GM23338 (cell line): ENCODE measurements at regions not wholly inside any gene's neighbourhood (a gene's known extent, or its start where the extent isn't known, plus 50 kb on each side); places are given as distances from the start of the nearest gene placed in this dataset.

Experiments used
- ATAC-seq: fragments of 200-7000 bp; cut with Tn5 transposase; 3 replicates; pipeline ENCODE4 v1.9.1; 2020
- DNase-seq: peaks from one replicate; pipeline ENCODE4 v3.0.0-alpha.2; 2015; ENCODE audit warnings: low spot score
- H2AFZ ChIP-seq: fragments of 200-600 bp; sonication (generic); 2 replicates; pipeline ENCODE4 v1.8.0; 2016; ENCODE audit warnings: antibody characterized with exemption, mild to moderate bottlenecking, moderate library complexity
- H3F3A ChIP-seq: fragments of 200-600 bp; sonication (generic); replicated peaks from 2 replicates; pipeline ENCODE4 v1.8.0; 2017; ENCODE audit warnings: antibody characterized with exemption, mixed run types, low read depth
- H3K27ac ChIP-seq: fragments of 200-600 bp; sonication (generic); 2 replicates; pipeline ENCODE4 v1.6.1; 2016; ENCODE audit warnings: low read depth
- H3K27me3 ChIP-seq: fragments of 200-600 bp; sonication (generic); 2 replicates; pipeline ENCODE4 v1.8.0; 2016; ENCODE audit warnings: mild to moderate bottlenecking, mixed run types, moderate library complexity; ENCODE audit not compliant: insufficient read depth
- H3K36me3 ChIP-seq: fragments of 200-600 bp; sonication (generic); 2 replicates; pipeline ENCODE4 v1.8.0; 2016; ENCODE audit warnings: mild to moderate bottlenecking; ENCODE audit not compliant: insufficient read depth
- H3K4me1 ChIP-seq: fragments of 200-600 bp; sonication (generic); 2 replicates; pipeline ENCODE4 v1.8.0; 2016; ENCODE audit warnings: mild to moderate bottlenecking, moderate library complexity; ENCODE audit not compliant: insufficient read depth
- H3K4me2 ChIP-seq: fragments of 200-600 bp; sonication (generic); 2 replicates; pipeline ENCODE4 v1.7.1; 2017; ENCODE audit warnings: mixed run types
- H3K4me3 ChIP-seq: fragments of 200-600 bp; sonication (generic); 2 replicates; pipeline ENCODE4 v1.6.1; 2016; ENCODE audit warnings: mixed run types
- H3K79me2 ChIP-seq: fragments of 200-600 bp; sonication (generic); replicated peaks from 2 replicates; pipeline ENCODE4 v1.8.0; 2017; ENCODE audit warnings: mild to moderate bottlenecking; ENCODE audit not compliant: insufficient read depth
- H3K9me2 ChIP-seq: fragments of 200-600 bp; sonication (generic); 2 replicates; pipeline ENCODE4 v1.8.0; 2017; ENCODE audit not compliant: insufficient read depth
- H4K20me1 ChIP-seq: fragments of 200-600 bp; sonication (generic); replicated peaks from 2 replicates; pipeline ENCODE4 v1.8.0; 2017; ENCODE audit warnings: mild to moderate bottlenecking; ENCODE audit not compliant: insufficient read depth
- H3K27ac Mint-ChIP-seq: 2 replicates; pipeline ENCODE4 v1.8.0; 2020; ENCODE audit warnings: inconsistent platforms, mild to moderate bottlenecking, moderate library complexity, mixed read lengths
- H3K27me3 Mint-ChIP-seq: 3 replicates; pipeline ENCODE4 v1.8.0; 2022; ENCODE audit warnings: low read depth, mild to moderate bottlenecking, moderate library complexity, mixed read lengths, inconsistent platforms; ENCODE audit not compliant: insufficient read depth, poor library complexity
- H3K36me3 Mint-ChIP-seq: 3 replicates; pipeline ENCODE4 v1.8.0; 2021; ENCODE audit warnings: low read depth, mild to moderate bottlenecking, inconsistent platforms, moderate library complexity, mixed read lengths
- H3K4me1 Mint-ChIP-seq: 3 replicates; pipeline ENCODE4 v1.8.0; 2020; ENCODE audit warnings: mild to moderate bottlenecking, inconsistent platforms, mixed read lengths
- H3K4me3 Mint-ChIP-seq: 3 replicates; pipeline ENCODE4 v1.8.0; 2021; ENCODE audit warnings: moderate library complexity, mild to moderate bottlenecking, inconsistent platforms, mixed read lengths
- H3K9me3 Mint-ChIP-seq: 3 replicates; pipeline ENCODE4 v1.8.0; 2020; ENCODE audit warnings: moderate library complexity, mild to moderate bottlenecking, inconsistent platforms, mixed read lengths
- ETS1 ChIP-seq: IDR thresholded peaks from 2 replicates; pipeline ENCODE4 v1.6.1; 2016; ENCODE audit warnings: antibody characterized with exemption
- EZH2 ChIP-seq: fragments of 200-600 bp; sonication (generic); IDR thresholded peaks from one replicate; pipeline ENCODE4 v1.8.0; 2017; ENCODE audit warnings: antibody characterized with exemption, mild to moderate bottlenecking, low read depth; ENCODE audit not compliant: unreplicated experiment
- EZH2phosphoT487 ChIP-seq: fragments of 200-600 bp; sonication (generic); IDR thresholded peaks from one replicate; pipeline ENCODE4 v1.8.1; 2018; ENCODE audit warnings: antibody characterized with exemption; ENCODE audit not compliant: unreplicated experiment
- NANOG ChIP-seq: IDR thresholded peaks from 2 replicates; pipeline ENCODE4 v1.6.1; 2016; ENCODE audit warnings: antibody characterized with exemption, borderline replicate concordance
- POLR2AphosphoS5 ChIP-seq: IDR thresholded peaks from 2 replicates; pipeline ENCODE4 v1.6.1; 2016; ENCODE audit warnings: antibody characterized with exemption, low read depth
- REST ChIP-seq: IDR thresholded peaks from one replicate; pipeline ENCODE4 v1.6.1; 2018; ENCODE audit warnings: antibody characterized with exemption; ENCODE audit not compliant: unreplicated experiment
- STAT1 ChIP-seq: IDR thresholded peaks from one replicate; pipeline ENCODE4 v1.6.1; 2016; ENCODE audit warnings: antibody characterized with exemption; ENCODE audit not compliant: unreplicated experiment
- ZNF114 ChIP-seq: fragments of 250-450 bp; sonication (Bioruptor Pico); IDR thresholded peaks from 2 replicates; pipeline ENCODE4 v1.5.0; 2020; ENCODE audit warnings: mild to moderate bottlenecking, moderate library complexity
- ZNF331 ChIP-seq: fragments of 250-450 bp; sonication (Bioruptor Pico); IDR thresholded peaks from 2 replicates; pipeline ENCODE4 v1.5.0; 2020; ENCODE audit warnings: low read depth, mild to moderate bottlenecking, moderate library complexity
- TF ChIP-seq, protein P1 (sequence below): fragments of 250-450 bp; sonication (Bioruptor Pico); IDR thresholded peaks from 2 replicates; pipeline ENCODE4 v1.5.0; 2020; ENCODE audit warnings: mild to moderate bottlenecking, moderate library complexity

DNA sequence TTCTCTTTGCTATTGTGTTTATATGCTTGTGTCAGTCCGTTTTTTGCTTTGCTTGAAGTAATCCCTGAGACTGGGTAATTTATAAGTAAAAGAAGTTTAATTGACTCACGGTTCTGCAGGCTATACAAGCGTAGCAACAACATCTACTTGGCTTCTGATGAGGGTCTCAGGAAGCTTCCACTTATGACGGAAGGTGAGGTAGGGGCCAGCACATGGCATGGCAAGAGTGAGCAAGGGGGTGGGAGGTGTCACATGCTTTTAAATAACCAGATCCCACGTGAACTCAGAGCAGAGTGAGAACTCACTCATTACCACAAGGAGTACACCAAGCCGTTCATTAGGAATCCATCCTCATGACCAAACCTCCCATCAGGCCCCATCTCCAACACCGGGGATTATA is 540.3 kb downstream of the TDRD15 start:
- Histone ChIP-seq H3K4me1 (no peaks in the 10 kb centered on the region), H2AFZ (no peak overlapping the region), H3F3A (no peaks in the 10 kb centered on the region), H3K4me2 (no peak overlapping the region), H3K27me3 (no peaks in the 10 kb centered on the region), H3K36me3 (no peaks in the 10 kb centered on the region), H4K20me1 (no peaks in the 10 kb centered on the region), H3K27ac (no peak overlapping the region), H3K9me2 (no peaks in the 10 kb centered on the region; the same call in 1 of the 2 replicates), H3K79me2 (no peaks in the 10 kb centered on the region), H3K4me3 (no peak overlapping the region)
- H3K4me1 Mint-ChIP-seq: peaks cover 18% of the 10 kb centered on the region
- H3K4me3 Mint-ChIP-seq: no peak overlapping the region
- H3K27me3 Mint-ChIP-seq: peaks cover 3% of the 10 kb centered on the region
- no peak for DNase-seq
- TF ChIP-seq REST (no peak), ETS1 (no peak), ZNF331 (CRISPR knock-in tag) (no peak), NANOG (no peak), POLR2AphosphoS5 (no peak), EZH2phosphoT487 (no peak), ZNF114 (CRISPR knock-in tag) (no peak), EZH2 (no peak), STAT1 (no peak)
- TF ChIP-seq, protein P1, sequence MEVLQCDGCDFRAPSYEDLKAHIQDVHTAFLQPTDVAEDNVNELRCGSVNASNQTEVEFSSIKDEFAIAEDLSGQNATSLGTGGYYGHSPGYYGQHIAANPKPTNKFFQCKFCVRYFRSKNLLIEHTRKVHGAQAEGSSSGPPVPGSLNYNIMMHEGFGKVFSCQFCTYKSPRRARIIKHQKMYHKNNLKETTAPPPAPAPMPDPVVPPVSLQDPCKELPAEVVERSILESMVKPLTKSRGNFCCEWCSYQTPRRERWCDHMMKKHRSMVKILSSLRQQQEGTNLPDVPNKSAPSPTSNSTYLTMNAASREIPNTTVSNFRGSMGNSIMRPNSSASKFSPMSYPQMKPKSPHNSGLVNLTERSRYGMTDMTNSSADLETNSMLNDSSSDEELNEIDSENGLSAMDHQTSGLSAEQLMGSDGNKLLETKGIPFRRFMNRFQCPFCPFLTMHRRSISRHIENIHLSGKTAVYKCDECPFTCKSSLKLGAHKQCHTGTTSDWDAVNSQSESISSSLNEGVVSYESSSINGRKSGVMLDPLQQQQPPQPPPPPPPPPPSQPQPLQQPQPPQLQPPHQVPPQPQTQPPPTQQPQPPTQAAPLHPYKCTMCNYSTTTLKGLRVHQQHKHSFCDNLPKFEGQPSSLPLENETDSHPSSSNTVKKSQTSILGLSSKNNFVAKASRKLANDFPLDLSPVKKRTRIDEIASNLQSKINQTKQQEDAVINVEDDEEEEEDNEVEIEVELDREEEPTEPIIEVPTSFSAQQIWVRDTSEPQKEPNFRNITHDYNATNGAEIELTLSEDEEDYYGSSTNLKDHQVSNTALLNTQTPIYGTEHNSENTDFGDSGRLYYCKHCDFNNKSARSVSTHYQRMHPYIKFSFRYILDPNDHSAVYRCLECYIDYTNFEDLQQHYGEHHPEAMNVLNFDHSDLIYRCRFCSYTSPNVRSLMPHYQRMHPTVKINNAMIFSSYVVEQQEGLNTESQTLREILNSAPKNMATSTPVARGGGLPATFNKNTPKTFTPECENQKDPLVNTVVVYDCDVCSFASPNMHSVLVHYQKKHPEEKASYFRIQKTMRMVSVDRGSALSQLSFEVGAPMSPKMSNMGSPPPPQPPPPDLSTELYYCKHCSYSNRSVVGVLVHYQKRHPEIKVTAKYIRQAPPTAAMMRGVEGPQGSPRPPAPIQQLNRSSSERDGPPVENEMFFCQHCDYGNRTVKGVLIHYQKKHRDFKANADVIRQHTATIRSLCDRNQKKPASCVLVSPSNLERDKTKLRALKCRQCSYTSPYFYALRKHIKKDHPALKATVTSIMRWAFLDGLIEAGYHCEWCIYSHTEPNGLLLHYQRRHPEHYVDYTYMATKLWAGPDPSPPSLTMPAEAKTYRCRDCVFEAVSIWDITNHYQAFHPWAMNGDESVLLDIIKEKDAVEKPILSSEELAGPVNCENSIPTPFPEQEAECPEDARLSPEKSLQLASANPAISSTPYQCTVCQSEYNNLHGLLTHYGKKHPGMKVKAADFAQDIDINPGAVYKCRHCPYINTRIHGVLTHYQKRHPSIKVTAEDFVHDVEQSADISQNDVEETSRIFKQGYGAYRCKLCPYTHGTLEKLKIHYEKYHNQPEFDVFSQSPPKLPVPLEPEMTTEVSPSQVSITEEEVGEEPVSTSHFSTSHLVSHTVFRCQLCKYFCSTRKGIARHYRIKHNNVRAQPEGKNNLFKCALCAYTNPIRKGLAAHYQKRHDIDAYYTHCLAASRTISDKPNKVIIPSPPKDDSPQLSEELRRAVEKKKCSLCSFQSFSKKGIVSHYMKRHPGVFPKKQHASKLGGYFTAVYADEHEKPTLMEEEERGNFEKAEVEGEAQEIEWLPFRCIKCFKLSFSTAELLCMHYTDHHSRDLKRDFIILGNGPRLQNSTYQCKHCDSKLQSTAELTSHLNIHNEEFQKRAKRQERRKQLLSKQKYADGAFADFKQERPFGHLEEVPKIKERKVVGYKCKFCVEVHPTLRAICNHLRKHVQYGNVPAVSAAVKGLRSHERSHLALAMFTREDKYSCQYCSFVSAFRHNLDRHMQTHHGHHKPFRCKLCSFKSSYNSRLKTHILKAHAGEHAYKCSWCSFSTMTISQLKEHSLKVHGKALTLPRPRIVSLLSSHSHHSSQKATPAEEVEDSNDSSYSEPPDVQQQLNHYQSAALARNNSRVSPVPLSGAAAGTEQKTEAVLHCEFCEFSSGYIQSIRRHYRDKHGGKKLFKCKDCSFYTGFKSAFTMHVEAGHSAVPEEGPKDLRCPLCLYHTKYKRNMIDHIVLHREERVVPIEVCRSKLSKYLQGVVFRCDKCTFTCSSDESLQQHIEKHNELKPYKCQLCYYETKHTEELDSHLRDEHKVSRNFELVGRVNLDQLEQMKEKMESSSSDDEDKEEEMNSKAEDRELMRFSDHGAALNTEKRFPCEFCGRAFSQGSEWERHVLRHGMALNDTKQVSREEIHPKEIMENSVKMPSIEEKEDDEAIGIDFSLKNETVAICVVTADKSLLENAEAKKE (CRISPR knock-in tag): no peak
- no peaks in the 10 kb centered on the region for H3K9me3 Mint-ChIP-seq
- H3K36me3 Mint-ChIP-seq: no peaks in the 10 kb centered on the region
- ATAC-seq: no peak
- H3K27ac Mint-ChIP-seq: no peak overlapping the region
